Erythroblast (primary cell): ENCODE measurements at regions not wholly inside any gene's neighbourhood (a gene's known extent, or its start where the extent isn't known, plus 50 kb on each side); places are given as distances from the start of the nearest gene placed in this dataset.

ENCODE experiments used
- GATA1 ChIP-seq: IDR thresholded peaks from 2 replicates; pipeline ENCODE4 v1.6.1; 2011; ENCODE audit warnings: low read depth, mild to moderate bottlenecking, control low read depth, low read length, moderate library complexity
- POLR2A ChIP-seq: IDR thresholded peaks from 2 replicates; pipeline ENCODE4 v1.6.1; 2011; ENCODE audit warnings: mild to moderate bottlenecking, low read length

- TF ChIP-seq POLR2A, result no peak
- TF ChIP-seq GATA1, result no peak
Observed at GRCh38 chr4:130027973-130028372, 932.0 kb downstream of the C4orf33 start.
